GM12878 (cell line): ENCODE measurements at regions not wholly inside any gene's neighbourhood (a gene's known extent, or its start where the extent isn't known, plus 50 kb on each side); places are given as distances from the start of the nearest gene placed in this dataset.

Experiments used
- BRCA1 ChIP-seq: IDR thresholded peaks from 2 replicates; pipeline ENCODE4 v1.6.1; 2011; ENCODE audit warnings: low read depth, low read length, improper control_type of control experiment
- CHD1 ChIP-seq: IDR thresholded peaks from 2 replicates; pipeline ENCODE4 v1.6.1; 2012; ENCODE audit warnings: low read depth, low read length, improper control_type of control experiment
- CTCF ChIP-seq, 3 experiments: IDR thresholded peaks in 2 of 3; conservative IDR thresholded peaks in 1 of 3; 2 replicates each; pipeline ENCODE4 v1.5.1; 2011; ENCODE audit warnings: low read depth in 3 of 3, low read length in 3 of 3, mild to moderate bottlenecking in 3 of 3, control low read depth in 2 of 3, moderate library complexity in 2 of 3, inconsistent platforms in 1 of 3, mixed read lengths in 1 of 3; ENCODE audit not compliant: control insufficient read depth in 2 of 3, insufficient read depth in 1 of 3; ENCODE audit errors: extremely low read depth in 1 of 3
- ELK1 ChIP-seq: IDR thresholded peaks from 2 replicates; pipeline ENCODE4 v1.6.1; 2012; ENCODE audit warnings: low read depth, low read length, improper control_type of control experiment
- KLF5 ChIP-seq: fragments of 450-650 bp; IDR thresholded peaks from 2 replicates; pipeline ENCODE4 v1.6.1; 2014; ENCODE audit warnings: mild to moderate bottlenecking; ENCODE audit not compliant: partially characterized antibody
- MAX ChIP-seq: IDR thresholded peaks from 2 replicates; pipeline ENCODE4 v1.6.1; 2012; ENCODE audit warnings: low read depth, low read length, improper control_type of control experiment
- NKRF ChIP-seq: fragments of 450-650 bp; conservative IDR thresholded peaks from 2 replicates; pipeline ENCODE4 v1.6.1; 2017; ENCODE audit warnings: mild to moderate bottlenecking, moderate library complexity
- POLR2AphosphoS5 ChIP-seq: IDR thresholded peaks from 2 replicates; pipeline ENCODE4 v1.6.1; 2011; ENCODE audit warnings: mild to moderate bottlenecking, low read length, inconsistent platforms
- STAT3 ChIP-seq: IDR thresholded peaks from 2 replicates; pipeline ENCODE4 v1.6.1; 2011; ENCODE audit warnings: low read depth, low read length, improper control_type of control experiment
- SUZ12 ChIP-seq: fragments of 200-600 bp; sonication (generic); IDR thresholded peaks from one replicate; pipeline ENCODE4 v1.6.1; 2018; ENCODE audit warnings: antibody characterized with exemption, mild to moderate bottlenecking; ENCODE audit not compliant: unreplicated experiment
- ZNF24 ChIP-seq: fragments of 450-650 bp; IDR thresholded peaks from 2 replicates; pipeline ENCODE4 v1.6.1; 2017; ENCODE audit warnings: antibody characterized with exemption, mild to moderate bottlenecking
- ZNF592 ChIP-seq: fragments of 450-650 bp; IDR thresholded peaks from 2 replicates; pipeline ENCODE4 v1.6.1; 2017; ENCODE audit warnings: mild to moderate bottlenecking, moderate library complexity

- TF ChIP-seq BRCA1 = no peak
- no peak for TF ChIP-seq POLR2AphosphoS5
- TF ChIP-seq NKRF = no peak
- no peak for TF ChIP-seq CTCF (IDR thresholded peaks at IDR 0.05 in 2 of 3, conservative IDR thresholded peaks at IDR 0.05 in 1 of 3; ENCODE audit: control insufficient read depth in 2 of 3, extremely low read depth in 1 of 3, insufficient read depth in 1 of 3, low read depth in 3 of 3, low read length in 3 of 3)
- TF ChIP-seq SUZ12 = no peak
- no peak for TF ChIP-seq MAX
- TF ChIP-seq STAT3 = no peak
- no peak for TF ChIP-seq ELK1
- no peak for TF ChIP-seq KLF5
- no peak for TF ChIP-seq ZNF592
- no peak for TF ChIP-seq ZNF24
- TF ChIP-seq CHD1 = no peak
These were observed 409.1 kb downstream of the NPIPA7 start for GRCh38 chr16:16788004-16788403.
